Renal cortical epithelial cell (primary cell): ENCODE measurements at regions not wholly inside any gene's neighbourhood (a gene's known extent, or its start where the extent isn't known, plus 50 kb on each side); places are given as distances from the start of the nearest gene placed in this dataset.
"Not testable (repeated sequence)": the region's sequence is repeated elsewhere in the genome, so short reads cannot be mapped to it uniquely, and the experiment has no call there.

Experiments
- DNase-seq: peaks from one replicate; pipeline ENCODE4 v3.0.0-alpha.2; 2011; ENCODE audit warnings: low read depth

GRCh38 chr14:83556065-83556464 lies 1973.9 kb upstream of the FLRT2 start:
- DNase-seq: no peak

GRCh38 chr14:83556746-83557453 lies 1973.0 kb upstream of the FLRT2 start:
- DNase-seq: peak; percentile 3

GRCh38 chr14:83558946-83559345 lies 1971.0 kb upstream of the FLRT2 start:
- no peak for DNase-seq

GRCh38 chr14:83559721-83560120 lies 1970.2 kb upstream of the FLRT2 start:
- no peak for DNase-seq

- DNase-seq: no peak
These were observed 1968.7 kb upstream of the FLRT2 start for GRCh38 chr14:83561261-83561660.

- DNase-seq: no peak
These were observed 1963.4 kb upstream of the FLRT2 start for GRCh38 chr14:83566567-83566966.

- no peak for DNase-seq
These were observed 1961.8 kb upstream of the FLRT2 start for GRCh38 chr14:83568141-83568540.

- DNase-seq: no peak
These were observed 1954.6 kb upstream of the FLRT2 start for GRCh38 chr14:83575301-83575700.

- no peak for DNase-seq
These were observed 1946.7 kb upstream of the FLRT2 start for GRCh38 chr14:83583201-83583600.

GRCh38 chr14:83594874-83595273 lies 1935.1 kb upstream of the FLRT2 start:
- DNase-seq: no peak

- no peak for DNase-seq
These were observed 1922.3 kb upstream of the FLRT2 start for GRCh38 chr14:83607682-83608081.

- no peak for DNase-seq
These were observed 1918.5 kb upstream of the FLRT2 start for GRCh38 chr14:83611491-83611890.

- no peak for DNase-seq
These were observed 1918.0 kb upstream of the FLRT2 start for GRCh38 chr14:83611906-83612390.

- no peak for DNase-seq
These were observed 1915.0 kb upstream of the FLRT2 start for GRCh38 chr14:83614956-83615355.

- DNase-seq: no peak
These were observed 1905.4 kb upstream of the FLRT2 start for GRCh38 chr14:83624541-83624940.

GRCh38 chr14:83632375-83632774 lies 1897.6 kb upstream of the FLRT2 start:
- no peak for DNase-seq

GRCh38 chr14:83638748-83639504 lies 1891.0 kb upstream of the FLRT2 start:
- no peak for DNase-seq

GRCh38 chr14:83639505-83639875 lies 1890.5 kb upstream of the FLRT2 start:
- DNase-seq: not testable (repeated sequence)

- no peak for DNase-seq
These were observed 1883.7 kb upstream of the FLRT2 start for GRCh38 chr14:83646228-83646627.

- DNase-seq: no peak
These were observed 1869.3 kb upstream of the FLRT2 start for GRCh38 chr14:83660597-83660996.

- no peak for DNase-seq
These were observed 1865.6 kb upstream of the FLRT2 start for GRCh38 chr14:83664389-83664788.

- no peak for DNase-seq
These were observed 1840.7 kb upstream of the FLRT2 start for GRCh38 chr14:83689265-83689664.

- no peak for DNase-seq
These were observed 1832.8 kb upstream of the FLRT2 start for GRCh38 chr14:83697099-83697498.
